CD4-positive, alpha-beta T cell treated with Interleukin-15 for 1 hour (primary cell): ENCODE measurements at regions not wholly inside any gene's neighbourhood (a gene's known extent, or its start where the extent isn't known, plus 50 kb on each side); places are given as distances from the start of the nearest gene placed in this dataset.
A peak's percentile ranks its signal among the peaks of the same experiment; 100 is the strongest.
"Not testable (repeated sequence)": the region's sequence is repeated elsewhere in the genome, so short reads cannot be mapped to it uniquely, and the experiment has no call there.

Experiments used
- DNase-seq: peaks from one replicate; pipeline ENCODE4 v3.0.0-alpha.2; 2020

DNA sequence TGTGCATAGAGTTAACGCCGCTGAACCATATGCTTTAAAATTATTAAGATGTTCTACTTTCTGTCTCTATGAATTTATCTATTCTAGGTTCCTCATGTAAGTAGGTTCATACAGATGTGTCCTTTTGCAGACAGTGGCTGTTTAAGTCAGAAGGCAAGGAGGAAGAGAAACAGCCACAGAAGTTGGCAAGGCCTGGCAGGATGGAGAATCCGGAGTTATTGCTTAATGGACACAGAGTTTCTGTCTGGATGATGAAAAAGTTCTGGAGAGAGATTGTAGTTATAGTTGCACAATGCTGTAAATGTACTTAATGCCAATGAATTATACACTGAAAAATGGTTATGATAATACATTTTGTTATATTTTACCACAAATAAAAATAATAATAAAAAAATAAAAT is 283.6 kb upstream of the CNR1 start:
- DNase-seq = no peak

DNA sequence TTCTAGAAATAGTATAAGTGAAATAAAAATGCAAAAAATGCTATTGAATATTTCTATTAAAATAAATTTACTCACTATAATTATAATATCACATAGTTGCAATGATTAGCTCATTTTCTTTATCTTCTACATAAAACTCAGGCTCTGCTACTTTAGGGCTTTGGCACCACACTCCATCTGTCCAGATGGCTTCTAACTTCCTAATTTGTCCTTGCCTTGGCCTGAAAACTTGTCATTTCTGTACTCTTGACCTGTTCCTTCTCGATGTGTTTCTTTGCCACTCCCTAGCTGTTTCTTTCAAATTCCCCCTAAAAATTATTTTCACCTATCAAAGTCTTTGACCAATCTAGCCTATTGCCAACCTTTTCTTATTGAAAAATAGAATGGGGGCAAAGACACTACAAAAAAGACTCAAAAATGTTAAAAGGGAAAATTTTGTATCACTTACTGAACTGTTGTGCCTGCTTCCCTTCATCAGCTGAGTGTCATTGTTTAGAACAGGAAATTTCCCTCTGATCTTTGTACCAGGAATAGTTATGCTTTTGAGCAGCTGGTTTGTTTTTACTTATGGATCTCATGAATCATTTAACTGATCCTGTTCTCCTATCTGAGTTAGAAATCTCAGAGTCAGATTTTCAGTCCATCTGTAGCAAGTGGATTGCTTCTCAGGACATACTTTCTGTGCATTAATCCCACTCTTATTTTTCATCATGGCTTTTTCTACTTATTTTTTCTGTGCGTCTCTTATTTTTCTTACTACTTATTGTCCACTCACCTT is 279.2 kb upstream of the CNR1 start:
- no peak for DNase-seq

DNA sequence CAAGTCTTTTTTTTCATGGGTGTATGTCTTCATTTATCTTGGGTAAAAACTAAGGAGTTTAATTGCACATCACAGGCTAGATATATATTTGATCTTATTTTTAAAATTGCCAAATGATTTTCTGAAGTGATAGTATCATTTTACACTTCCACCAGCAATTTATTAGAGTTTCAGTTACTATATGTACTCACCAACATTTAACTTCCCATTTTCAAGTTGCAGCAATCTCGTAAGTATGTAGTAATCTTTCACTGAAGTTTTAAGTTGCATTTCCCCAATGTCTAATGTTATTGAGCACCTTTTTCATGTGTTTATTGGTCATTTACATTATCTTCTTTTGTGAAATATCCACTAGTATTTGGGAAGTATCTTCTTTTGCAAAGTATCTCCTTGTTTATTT is 277.4 kb upstream of the CNR1 start:
- DNase-seq = no peak

DNA sequence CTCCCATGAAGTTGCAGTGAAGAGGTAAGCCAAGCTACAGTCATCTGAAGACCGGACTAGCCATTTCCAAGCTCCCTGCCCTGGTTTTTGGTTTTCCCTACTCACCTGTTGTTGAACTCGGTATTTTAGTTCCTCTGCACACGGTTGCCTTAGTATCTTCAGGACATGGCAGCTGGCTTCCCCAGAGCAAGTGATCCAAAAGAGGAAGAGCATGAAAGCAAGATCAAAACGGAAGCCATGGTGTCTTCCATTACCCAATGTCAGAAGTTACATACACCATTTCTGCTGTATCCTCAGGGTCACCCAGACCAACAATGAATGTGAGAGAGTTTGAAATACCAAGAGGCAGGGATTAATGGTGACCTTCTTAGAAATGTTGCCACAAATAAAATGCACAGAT is 276.6 kb upstream of the CNR1 start:
- DNase-seq = no peak

DNA sequence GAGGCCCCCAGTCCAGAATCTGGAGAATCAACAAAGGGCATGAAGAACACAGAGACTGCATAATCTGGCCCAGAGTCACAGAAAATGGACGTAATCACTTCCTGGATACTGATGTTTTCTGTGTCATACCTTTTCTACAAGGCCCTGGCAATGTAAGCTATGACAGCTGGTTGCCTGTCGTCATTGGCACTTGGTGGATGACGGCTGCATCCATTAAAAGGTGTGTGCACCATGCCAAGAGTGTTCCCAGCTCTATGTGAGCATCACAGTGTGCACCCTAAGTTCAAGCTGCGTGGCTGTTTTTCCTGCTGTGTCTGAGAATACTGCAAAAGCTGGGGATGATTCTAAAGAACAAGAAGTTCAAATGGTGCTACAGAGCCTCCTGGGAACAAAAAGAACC is 275.2 kb upstream of the CNR1 start:
- no peak for DNase-seq

DNA sequence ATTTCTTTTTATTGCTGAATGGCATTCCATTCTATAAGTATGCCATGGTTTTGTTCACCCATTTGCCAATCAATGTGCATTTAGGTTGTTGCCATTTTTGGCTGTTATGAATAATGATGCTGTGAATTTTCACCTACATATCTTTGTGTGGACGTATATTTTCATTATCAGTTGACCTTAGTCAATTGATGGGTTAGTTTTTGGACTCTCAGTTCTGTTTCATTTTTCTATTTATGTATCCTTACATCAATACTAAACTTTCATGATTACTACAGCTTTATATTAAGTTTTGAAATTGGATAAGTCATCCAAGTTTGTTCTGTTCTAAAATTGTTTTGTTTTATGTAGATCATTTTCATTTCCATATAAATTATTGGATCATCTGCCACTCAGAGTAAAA is 261.9 kb upstream of the CNR1 start:
- no peak for DNase-seq

DNA sequence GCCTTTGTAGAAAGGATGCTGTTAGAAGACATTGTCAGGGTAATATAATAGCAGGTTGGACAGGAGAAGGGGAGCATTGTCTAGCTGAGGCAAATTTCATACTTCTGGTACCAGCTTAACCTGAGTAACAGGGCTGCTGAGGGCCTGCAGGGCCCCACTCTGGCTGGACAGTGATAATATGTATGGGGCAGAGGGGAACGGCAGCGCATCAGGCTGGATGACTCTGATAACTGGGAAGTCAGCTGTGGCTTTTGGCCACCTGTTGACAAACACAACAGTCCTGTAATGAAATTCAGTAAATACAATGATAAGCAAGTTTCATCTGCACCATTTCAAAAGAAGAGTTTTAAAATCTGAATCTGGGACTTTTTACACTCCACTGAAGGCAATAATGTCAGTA is 259.9 kb upstream of the CNR1 start:
- no peak for DNase-seq

DNA sequence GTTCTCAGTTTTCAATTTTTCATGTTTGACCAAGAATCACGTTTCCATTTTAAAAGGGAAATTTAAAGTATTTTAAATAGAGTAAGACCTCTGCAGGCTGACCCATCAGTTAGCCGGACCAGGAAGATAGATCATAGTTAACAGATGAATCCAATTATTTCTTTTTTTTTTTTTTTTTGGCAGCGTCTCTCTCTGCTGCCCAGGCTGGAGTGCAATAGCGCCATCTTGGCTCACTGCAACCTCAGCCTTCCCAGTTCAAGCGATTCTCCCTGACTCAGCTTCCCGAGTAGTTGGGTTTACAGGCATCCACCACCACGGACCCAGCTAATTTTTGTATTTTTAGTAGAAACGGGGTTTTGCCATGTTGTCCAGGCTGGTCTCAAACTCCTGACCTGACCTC is 256.7 kb upstream of the CNR1 start:
- no peak for DNase-seq

DNA sequence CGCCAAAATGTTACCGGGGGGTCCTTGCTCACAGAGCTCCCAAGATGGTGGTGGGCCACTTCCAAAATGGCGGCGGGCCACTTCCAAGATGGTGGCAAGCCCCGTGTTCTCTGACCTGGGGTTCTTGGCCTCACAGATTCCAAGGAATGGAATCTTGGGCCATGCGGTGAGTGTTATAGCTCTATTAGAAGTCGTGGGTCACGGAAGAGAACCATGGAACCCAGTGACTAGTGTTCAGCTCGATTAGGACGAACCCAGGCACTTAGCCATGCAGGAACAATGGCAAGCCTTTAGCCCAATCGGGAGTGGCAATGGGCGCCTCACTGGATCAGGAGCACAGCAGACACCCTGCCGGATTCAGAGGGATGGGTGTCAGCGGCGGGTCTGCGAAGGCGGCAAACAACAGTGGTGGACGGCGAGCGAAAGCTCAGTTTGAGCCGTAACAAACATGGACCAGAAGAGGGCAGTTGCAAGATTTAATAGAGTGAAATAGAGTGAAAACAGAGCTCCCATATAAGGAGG is 254.9 kb upstream of the CNR1 start:
- not testable (repeated sequence) for DNase-seq

DNA sequence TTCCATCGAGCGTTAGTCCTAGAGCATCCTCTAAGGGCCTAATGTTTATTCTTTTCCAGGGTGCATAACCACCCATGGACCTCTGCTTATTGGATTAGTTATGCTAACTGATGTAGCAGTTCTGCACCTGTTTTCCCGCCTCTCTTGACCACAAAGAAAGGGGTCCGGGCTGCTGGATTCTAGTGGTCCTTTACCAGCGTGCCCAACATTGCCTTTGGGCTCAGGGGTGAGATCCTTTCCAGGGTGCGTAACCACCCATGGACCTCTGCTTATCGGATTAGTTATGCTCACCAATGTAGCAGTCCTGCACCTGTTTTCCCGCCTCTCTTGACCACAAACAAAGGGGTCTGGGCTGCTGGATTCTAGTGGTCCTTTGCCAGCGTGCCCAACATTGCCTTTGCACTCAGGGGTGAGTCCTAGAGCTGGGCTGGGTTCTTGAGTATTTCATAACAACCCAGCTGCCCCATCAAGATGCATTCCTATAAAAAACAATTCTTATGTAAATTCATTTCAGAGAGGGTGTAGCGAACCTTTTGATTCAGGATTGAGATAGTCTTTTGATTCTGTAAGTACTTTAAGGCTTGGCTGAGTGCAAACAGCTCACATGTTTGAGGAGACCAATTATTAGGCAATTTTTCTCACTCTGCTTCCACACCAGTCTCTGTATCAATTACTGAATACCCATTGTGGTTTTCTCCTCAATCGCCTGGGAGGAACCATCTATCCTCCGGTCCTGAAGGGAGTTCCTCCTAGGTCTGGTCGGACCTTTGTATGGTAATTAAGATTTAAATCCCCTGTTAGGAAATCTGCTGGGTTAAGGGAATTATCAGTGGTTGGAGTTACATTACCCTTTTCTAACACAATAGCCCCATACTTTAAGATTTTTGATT is 253.0 kb upstream of the CNR1 start:
- not testable (repeated sequence) for DNase-seq

DNA sequence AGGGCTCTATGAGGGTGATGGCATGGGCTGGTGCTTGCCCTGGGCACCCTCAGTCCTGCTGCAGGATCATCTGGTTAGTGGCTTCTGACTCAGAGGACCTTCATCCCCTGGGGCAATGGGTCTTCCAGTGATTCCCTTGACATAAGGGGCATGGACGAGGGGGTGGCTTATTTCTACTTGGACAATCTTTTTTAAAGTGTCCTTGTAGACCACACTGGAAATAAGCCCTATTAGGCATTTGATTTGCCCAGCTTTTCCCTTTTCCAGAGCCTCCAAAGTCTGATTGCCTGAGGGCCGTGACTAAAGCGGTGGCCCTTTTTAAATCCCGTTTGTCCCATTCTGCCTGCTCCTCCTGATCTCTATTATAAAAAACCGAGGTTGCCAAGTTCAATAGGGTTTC is 251.2 kb upstream of the CNR1 start:
- not testable (repeated sequence) for DNase-seq

DNA sequence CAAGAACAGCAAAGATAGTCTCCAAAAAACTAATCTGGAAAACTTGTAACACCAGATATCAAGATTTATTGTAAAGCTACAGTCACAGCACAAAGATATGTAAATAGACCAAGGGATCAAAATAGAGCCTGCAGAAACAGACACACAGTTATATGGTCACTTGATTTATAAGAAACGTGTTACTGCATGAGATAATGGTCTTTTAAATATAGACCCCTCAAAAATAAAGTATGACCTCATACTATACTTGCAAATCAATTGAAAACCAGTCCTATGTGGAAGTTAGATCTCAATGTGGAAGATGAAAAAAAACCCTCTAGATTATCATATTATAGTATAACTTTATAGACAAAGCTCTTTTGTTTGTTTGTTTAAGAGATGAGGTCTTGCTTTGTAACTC is 247.3 kb upstream of the CNR1 start:
- no peak for DNase-seq

DNA sequence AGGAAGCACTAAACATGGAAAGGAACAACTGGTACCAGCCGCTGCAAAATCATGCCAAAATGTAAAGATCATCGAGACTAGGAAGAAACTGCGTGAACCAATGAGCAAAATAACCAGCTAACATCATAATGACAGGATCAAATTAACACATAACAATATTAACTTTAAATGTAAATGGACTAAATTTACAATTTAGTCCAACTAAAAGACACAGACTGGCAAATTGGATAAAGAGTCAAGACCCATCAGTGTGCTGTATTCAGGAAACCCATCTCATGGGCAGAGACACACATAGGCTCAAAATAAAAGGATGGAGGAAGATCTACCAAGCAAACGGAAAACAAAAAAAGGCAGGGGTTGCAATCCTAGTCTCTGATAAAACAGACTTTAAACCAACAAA is 242.2 kb upstream of the CNR1 start:
- DNase-seq = not testable (repeated sequence)

DNA sequence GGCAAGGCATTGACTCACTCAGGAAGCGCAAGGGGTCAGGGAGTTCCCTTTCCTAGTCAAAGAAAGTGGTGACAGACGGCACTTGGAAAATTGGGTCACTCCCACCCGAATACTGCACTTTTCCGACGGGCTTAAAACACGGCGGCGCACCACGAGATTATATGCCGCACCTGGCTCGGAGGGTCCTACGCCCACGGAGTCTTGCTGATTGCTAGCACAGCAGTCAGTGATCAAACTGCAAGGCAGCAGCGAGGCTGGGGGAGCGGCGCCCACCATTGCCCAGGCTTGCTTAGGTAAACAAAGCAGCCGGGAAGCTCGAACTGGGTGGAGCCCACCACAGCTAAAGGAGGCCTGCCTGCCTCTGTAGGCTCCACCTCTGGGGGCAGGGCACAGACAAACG is 240.5 kb upstream of the CNR1 start:
- DNase-seq = not testable (repeated sequence)

DNA sequence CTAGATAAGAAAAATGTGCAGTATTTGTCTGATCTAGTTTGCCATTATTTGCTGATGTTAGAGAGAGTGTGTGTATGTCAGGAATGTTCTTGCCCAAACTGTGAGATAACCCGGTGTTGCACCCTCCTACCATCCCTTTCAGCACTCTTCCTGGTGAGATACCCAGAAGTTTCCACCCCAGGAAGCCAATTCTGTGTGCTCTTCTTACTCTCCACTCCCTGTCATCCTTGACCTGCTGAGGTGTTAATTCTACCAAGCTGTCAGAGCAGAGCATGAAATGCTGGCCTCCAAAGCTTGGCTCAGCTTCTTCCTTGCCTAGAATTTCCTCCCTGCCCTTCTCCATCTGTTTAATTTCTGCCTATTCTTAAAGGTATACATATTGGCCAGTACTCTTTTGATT is 237.3 kb upstream of the CNR1 start:
- DNase-seq = no peak

DNA sequence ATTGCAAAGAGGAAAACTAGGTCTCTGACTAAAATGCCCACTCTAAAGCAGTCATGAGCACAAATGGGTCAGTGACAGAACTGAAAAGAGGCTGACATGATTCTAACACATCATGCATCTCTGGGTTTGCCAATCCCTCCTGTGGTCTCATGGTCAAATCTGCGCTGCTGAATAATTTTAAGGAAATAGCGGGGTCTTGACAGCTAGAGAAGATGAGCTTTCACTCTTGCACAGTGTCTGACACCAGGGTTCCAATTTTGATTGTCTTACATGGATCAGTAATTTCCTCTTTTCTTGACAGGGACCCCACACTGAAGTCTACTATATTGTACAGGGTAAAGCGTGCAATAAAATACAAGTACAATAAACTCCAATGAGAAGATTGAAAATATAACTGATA is 236.8 kb upstream of the CNR1 start:
- no peak for DNase-seq

DNA sequence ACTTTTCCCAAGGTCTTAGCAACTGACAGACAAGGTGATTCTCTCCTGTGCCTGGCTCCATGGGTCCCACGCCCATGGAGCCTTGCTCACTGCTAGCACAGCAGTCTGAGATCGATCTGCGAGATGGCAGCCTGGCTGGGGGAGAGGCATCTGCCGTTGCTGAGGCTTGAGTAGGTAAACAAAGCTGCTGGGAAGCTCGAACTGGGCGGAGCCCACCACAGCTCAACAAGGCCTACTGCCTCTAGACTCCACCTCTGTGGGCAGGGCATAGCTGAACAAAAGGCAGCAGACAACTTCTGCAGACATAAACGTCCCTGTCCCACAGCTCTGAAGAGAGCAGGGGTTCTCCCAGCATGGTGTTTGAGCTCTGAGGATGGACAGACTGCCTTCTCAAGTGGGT is 224.9 kb upstream of the CNR1 start:
- not testable (repeated sequence) for DNase-seq

DNA sequence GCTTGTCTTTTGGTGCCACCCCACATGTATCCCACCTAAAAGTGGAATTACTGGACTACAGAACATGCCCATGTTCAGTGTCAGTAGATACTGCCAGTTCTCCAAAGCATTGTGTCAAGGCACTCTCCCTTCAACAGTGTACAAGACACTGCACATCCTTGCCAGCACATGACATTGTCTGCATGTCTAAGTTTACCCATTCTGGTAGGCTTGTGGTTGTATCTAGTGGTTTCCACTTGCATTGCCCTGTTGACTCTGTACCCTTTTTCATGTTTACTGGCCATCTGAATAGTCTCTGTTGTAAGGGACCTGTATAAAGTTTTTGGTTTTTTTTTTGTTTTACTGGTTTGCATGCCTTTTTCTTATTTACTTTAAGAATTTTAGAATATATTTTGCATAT is 222.4 kb upstream of the CNR1 start:
- no peak for DNase-seq

DNA sequence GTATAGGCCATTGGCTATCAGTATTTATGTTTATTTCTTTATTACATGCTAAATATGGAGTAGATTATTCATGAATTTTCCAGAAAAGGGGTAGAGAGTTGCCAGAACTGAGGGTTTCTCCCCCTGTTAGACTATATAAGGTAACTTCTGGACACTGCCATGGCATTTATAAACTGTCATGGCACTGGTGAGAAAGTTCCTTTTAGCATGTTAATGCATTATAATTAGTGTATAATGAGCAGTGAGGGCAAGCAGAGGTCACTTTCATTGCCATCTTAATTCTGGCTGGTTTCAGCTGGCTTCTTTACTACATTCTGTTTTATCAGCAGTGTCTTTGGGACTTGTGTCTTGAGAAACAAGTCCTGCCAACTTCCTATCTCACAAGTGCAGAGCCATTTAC is 220.0 kb upstream of the CNR1 start:
- no peak for DNase-seq

DNA sequence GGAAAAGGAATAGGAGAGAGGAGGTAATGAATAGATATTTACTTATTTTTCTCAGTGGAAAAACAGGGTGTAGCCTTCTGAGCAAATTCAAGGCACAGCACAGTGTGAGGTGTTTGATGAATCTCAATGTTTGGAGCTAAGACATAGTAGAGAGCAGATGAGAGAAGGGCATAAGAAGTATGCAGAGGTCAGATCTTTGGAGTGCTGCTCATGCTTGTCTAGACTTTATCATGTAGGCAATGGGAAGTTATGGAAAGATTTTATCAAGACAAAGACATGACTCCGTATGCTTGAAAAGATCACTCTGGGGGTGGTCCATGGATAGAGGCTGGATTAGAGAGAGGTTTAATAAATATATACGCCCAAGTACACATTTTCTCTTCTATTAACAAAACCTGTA is 217.0 kb upstream of the CNR1 start:
- DNase-seq = no peak

DNA sequence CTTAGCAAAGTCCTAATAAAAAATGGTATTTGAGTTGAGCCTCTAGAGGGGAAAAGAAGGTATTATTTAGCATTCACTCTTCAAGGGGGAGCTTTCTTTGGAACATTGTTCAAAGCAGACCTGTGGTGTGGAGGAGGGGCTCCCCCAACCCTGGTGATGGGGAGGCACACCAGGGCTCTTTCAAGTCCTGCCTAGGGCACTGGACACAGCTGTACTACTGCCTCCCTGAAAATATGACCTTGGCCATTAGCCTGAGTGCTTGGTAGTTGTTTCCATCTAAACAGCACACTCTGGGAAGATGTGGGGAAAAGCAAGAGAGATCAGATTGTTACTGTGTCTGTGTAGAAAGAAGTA is 215.1 kb upstream of the CNR1 start:
- no peak for DNase-seq

DNA sequence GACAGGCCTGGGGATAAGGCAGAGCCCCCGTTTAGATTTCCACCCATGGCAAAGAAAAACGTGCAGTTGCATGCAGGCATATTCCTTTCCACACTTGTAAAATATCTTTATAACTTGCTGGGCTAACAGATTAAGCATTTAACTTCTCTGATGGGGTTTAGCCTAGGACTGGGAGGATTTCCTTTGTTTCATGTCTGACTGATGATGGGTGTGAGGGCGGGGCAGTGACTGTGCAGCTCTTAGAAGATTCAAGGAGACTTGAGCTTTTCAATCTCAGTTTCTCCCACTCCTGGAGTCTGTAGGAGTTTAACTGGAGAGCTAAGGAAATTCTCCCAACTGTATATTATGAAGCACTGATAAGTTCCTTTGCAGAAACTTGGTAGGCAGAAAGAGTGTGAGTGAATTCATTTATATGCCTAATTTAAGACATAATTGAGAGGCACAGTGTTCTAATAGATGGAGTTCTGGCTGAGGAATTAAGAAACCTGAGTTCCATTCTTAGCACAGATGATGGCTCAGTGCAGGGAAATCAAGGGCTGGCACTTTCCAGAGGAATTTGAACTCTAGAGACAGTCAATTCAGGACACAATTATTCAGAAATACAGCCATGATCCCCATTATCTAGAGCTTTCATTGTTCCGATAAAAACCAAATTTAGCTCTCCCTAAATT is 214.6 kb upstream of the CNR1 start:
- DNase-seq = no peak

DNA sequence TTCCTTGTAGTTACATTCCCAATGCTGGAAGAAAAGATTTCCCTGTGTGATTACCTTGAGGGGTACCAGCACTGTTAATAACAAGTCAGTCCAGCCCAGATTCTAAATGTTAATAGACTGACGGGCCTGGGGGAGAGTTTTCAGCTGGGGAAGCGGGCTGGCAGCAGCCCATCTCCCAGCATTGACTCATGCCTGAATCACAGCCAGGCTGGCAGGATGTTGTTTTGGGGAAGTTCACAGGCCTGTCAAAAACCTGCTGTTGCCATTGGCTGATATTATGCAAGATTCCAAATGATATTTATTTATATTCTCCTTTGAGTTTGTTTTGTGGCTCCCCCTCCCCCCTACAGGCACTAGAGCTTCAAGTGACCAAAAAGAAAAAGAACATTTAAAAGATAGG is 213.9 kb upstream of the CNR1 start:
- peak; percentile 17 for DNase-seq

DNA sequence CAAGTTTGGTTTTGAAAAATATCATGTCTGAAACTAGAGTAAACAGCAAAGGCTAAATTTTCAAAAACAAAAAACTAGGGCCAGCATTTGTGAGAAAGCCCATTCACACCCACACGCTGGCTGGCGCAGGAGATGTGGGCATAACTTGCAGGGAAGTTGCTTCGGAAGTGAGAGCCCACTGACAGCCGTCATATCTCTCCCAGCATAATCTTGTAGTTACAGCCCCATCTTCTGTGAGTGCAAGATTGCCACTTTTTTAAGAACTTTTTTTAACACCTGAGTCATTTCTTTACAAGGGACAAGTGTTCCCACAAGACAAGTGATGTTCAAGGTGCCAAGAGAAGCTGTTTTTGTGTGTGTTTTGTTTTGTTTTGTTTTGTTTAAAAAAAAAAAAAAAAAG is 212.5 kb upstream of the CNR1 start:
- no peak for DNase-seq
